Panc1 (cell line): ENCODE measurements at regions not wholly inside any gene's neighbourhood (a gene's known extent, or its start where the extent isn't known, plus 50 kb on each side); places are given as distances from the start of the nearest gene placed in this dataset.

ENCODE experiments used
- ATAC-seq: fragments of 200-7000 bp; cut with Tn5 transposase; 2 replicates; pipeline ENCODE4 v1.9.1; 2020; ENCODE audit warnings: mild to moderate bottlenecking, moderate library complexity
- BruUV-seq: library from RNA; stranded (reverse); fragments of 400-500 nt; replicated peaks from 2 replicates; lab custom pipeline; 2021; lab: Mats Ljungman, UMichigan
- CTCF ChIA-PET: fragments of 300-600 bp; sonication (Branson Sonifier 250); formaldehyde crosslinking; loops from one replicate; lab custom pipeline; 2022; ENCODE audit warnings: antibody characterized with exemption; lab: Charles Lee
- POLR2A ChIA-PET: fragments of 300-600 bp; sonication (Branson Sonifier 250); formaldehyde crosslinking; loops from one replicate; lab custom pipeline; 2022; ENCODE audit warnings: antibody characterized with exemption; lab: Charles Lee
- DNase-seq: peaks from one replicate; pipeline ENCODE4 v3.0.0-alpha.2; 2010; ENCODE audit warnings: low read depth, low spot score
- H3K27ac ChIP-seq: 2 replicates; pipeline ENCODE4 v1.5.1; 2011; ENCODE audit warnings: mild to moderate bottlenecking, low read length, inconsistent platforms
- H3K27me3 ChIP-seq: fragments of 200-500 bp; sonication (Bioruptor generic); 2 replicates; pipeline ENCODE4 v1.6.0; 2014; ENCODE audit warnings: low read length, inconsistent platforms; ENCODE audit not compliant: control insufficient read depth, insufficient read depth
- H3K36me3 ChIP-seq: fragments of 200-500 bp; sonication (Bioruptor generic); 2 replicates; pipeline ENCODE4 v1.5.1; 2014; ENCODE audit warnings: inconsistent platforms, mild to moderate bottlenecking, low read length, moderate library complexity; ENCODE audit not compliant: control insufficient read depth, insufficient read depth
- H3K4me1 ChIP-seq: 2 replicates; pipeline ENCODE4 v1.5.1; 2011; ENCODE audit warnings: inconsistent platforms, mild to moderate bottlenecking, low read length, moderate library complexity; ENCODE audit not compliant: control insufficient read depth, insufficient read depth
- H3K4me3 ChIP-seq, 2 experiments: 2 replicates each; pipeline ENCODE4 v1.5.1; 2011 to 2012; ENCODE audit warnings: low read depth in 2 of 2, low read length in 2 of 2, mild to moderate bottlenecking in 2 of 2, inconsistent platforms in 1 of 2, moderate library complexity in 1 of 2
- H3K9me3 ChIP-seq: fragments of 200-500 bp; sonication (Bioruptor generic); 2 replicates; pipeline ENCODE4 v1.5.1; 2014; ENCODE audit warnings: low read depth, mild to moderate bottlenecking, inconsistent platforms, low read length, moderate library complexity; ENCODE audit not compliant: control insufficient read depth, insufficient read depth
- POLR2AphosphoS5 ChIP-seq: IDR thresholded peaks from 2 replicates; pipeline ENCODE4 v1.6.1; 2012; ENCODE audit warnings: mild to moderate bottlenecking, low read depth, low read length, moderate library complexity
- SIN3A ChIP-seq: IDR thresholded peaks from 2 replicates; pipeline ENCODE4 v1.6.1; 2012; ENCODE audit warnings: low read depth, mild to moderate bottlenecking, low read length, moderate library complexity, borderline replicate concordance; ENCODE audit not compliant: insufficient read depth
- TCF7L2 ChIP-seq: IDR thresholded peaks from 2 replicates; pipeline ENCODE4 v1.6.1; 2011; ENCODE audit warnings: mild to moderate bottlenecking, low read depth, low read length, inconsistent platforms
- in situ Hi-C: cut with HindIII; loops from 2 replicates; pipeline ENCODE4 v1.10.0; 2016; ENCODE audit warnings: low sequenced_read_pairs, low pct_unique_long_range_greater_than_20kb
- intact Hi-C: fragments of 100-400 bp; cut with micrococcal nuclease; formaldehyde crosslinking; loops from one replicate; pipeline ENCODE4 v1.10.0; 2022; ENCODE audit not compliant: unreplicated experiment
- TF ChIP-seq, protein P1 (sequence below): fragments of 450-650 bp; IDR thresholded peaks from 2 replicates; pipeline ENCODE4 v1.5.1; 2017; ENCODE audit warnings: mild to moderate bottlenecking
- TF ChIP-seq, protein P2 (sequence below), 2 experiments: IDR thresholded peaks; 2 replicates each; pipeline ENCODE4 v1.6.1; 2011 to 2012; ENCODE audit warnings: low read depth in 2 of 2, control low read depth in 1 of 2, low read length in 1 of 2, mild to moderate bottlenecking in 1 of 2, moderate library complexity in 1 of 2; ENCODE audit not compliant: insufficient read depth in 1 of 2

DNA sequence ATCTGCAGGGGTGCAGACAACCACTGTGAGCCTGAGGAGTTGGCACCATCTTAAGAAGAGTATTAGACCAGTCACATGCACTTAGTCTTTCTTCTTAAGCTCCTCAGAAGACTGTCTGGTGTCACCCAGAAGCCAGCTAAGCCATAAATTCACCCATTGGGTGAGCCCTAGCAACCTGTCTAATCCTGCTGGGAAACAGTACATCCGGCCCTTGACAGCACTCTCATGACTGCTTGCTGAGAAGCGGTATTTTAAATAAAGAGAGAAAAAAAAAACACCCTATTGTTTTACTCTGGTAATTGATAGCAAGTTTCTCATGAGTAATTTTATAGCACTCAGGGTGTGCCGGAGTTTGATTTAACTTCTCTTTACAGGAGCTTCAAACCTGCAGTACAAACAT is 134.7 kb downstream of the SOX9 start:
- intact Hi-C loops (no loop called here), in situ Hi-C loops (no loop called here)
- no peak for DNase-seq
- H3K4me1 ChIP-seq, result no peaks in the 10 kb centered on the region
- no TSS peak for BruUV-seq
- ChIA-PET CTCF (interaction anchor here (0.5 kb wide), 1 partner anchor 249 kb away, joined by 5 read pairs; no protein-coding TSS in a partner anchor), POLR2A (no interaction called here)
- TF ChIP-seq, protein P1, sequence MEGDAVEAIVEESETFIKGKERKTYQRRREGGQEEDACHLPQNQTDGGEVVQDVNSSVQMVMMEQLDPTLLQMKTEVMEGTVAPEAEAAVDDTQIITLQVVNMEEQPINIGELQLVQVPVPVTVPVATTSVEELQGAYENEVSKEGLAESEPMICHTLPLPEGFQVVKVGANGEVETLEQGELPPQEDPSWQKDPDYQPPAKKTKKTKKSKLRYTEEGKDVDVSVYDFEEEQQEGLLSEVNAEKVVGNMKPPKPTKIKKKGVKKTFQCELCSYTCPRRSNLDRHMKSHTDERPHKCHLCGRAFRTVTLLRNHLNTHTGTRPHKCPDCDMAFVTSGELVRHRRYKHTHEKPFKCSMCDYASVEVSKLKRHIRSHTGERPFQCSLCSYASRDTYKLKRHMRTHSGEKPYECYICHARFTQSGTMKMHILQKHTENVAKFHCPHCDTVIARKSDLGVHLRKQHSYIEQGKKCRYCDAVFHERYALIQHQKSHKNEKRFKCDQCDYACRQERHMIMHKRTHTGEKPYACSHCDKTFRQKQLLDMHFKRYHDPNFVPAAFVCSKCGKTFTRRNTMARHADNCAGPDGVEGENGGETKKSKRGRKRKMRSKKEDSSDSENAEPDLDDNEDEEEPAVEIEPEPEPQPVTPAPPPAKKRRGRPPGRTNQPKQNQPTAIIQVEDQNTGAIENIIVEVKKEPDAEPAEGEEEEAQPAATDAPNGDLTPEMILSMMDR, result no peak
- TF ChIP-seq POLR2AphosphoS5, result no peak
- TF ChIP-seq SIN3A, result no peak
- TF ChIP-seq, protein P2, sequence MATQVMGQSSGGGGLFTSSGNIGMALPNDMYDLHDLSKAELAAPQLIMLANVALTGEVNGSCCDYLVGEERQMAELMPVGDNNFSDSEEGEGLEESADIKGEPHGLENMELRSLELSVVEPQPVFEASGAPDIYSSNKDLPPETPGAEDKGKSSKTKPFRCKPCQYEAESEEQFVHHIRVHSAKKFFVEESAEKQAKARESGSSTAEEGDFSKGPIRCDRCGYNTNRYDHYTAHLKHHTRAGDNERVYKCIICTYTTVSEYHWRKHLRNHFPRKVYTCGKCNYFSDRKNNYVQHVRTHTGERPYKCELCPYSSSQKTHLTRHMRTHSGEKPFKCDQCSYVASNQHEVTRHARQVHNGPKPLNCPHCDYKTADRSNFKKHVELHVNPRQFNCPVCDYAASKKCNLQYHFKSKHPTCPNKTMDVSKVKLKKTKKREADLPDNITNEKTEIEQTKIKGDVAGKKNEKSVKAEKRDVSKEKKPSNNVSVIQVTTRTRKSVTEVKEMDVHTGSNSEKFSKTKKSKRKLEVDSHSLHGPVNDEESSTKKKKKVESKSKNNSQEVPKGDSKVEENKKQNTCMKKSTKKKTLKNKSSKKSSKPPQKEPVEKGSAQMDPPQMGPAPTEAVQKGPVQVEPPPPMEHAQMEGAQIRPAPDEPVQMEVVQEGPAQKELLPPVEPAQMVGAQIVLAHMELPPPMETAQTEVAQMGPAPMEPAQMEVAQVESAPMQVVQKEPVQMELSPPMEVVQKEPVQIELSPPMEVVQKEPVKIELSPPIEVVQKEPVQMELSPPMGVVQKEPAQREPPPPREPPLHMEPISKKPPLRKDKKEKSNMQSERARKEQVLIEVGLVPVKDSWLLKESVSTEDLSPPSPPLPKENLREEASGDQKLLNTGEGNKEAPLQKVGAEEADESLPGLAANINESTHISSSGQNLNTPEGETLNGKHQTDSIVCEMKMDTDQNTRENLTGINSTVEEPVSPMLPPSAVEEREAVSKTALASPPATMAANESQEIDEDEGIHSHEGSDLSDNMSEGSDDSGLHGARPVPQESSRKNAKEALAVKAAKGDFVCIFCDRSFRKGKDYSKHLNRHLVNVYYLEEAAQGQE (IDR thresholded peaks at IDR 0.05; ENCODE audit: insufficient read depth in 1 of 2, low read depth in 2 of 2, low read length in 1 of 2), result no peak
- TF ChIP-seq TCF7L2, result no peak
- H3K4me3 ChIP-seq, result no peak overlapping the region
- no peak overlapping the region for H3K27ac ChIP-seq
- H3K9me3 ChIP-seq, result no peaks in the 10 kb centered on the region
- no peak for ATAC-seq
- H3K36me3 ChIP-seq, result no peaks in the 10 kb centered on the region
- no peaks in the 10 kb centered on the region for H3K27me3 ChIP-seq

DNA sequence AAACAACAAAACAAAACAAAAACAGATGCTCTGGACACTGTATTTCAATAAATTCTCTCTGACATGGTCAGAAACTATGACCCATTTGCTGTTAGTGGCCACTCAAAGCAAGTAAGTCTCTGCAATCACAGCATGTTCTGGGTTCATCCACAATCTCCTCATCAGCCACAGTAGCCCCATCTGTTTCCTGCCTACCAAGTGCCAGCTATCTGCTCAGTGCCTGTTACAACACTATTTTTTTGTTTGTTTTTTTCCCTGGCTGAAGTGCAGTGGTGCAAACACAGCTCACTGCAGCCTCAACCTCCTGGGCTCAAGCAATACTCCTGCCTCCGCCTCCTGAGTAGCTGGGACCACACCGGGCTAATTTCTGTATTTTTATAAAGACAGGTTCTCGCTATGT is 137.9 kb downstream of the SOX9 start:
- no peak overlapping the region for H3K27ac ChIP-seq
- H3K4me1 ChIP-seq, result no peaks in the 10 kb centered on the region
- ChIA-PET POLR2A (no interaction called here), CTCF (no interaction called here)
- BruUV-seq, result no TSS peak
- ATAC-seq (no peak), DNase-seq (no peak)
- H3K4me3 ChIP-seq, result no peak overlapping the region
- no peaks in the 10 kb centered on the region for H3K9me3 ChIP-seq
- in situ Hi-C loops (no loop called here), intact Hi-C loops (no loop called here)
- no peaks in the 10 kb centered on the region for H3K36me3 ChIP-seq
- TF ChIP-seq SIN3A (no peak), TCF7L2 (no peak), POLR2AphosphoS5 (no peak)
- TF ChIP-seq, protein P1, result no peak
- TF ChIP-seq, protein P2 (IDR thresholded peaks at IDR 0.05; ENCODE audit: insufficient read depth in 1 of 2, low read depth in 2 of 2, low read length in 1 of 2), result no peak
- H3K27me3 ChIP-seq, result no peaks in the 10 kb centered on the region
